HUDEP-2 (cell line): ENCODE measurements at regions not wholly inside any gene's neighbourhood (a gene's known extent, or its start where the extent isn't known, plus 50 kb on each side); places are given as distances from the start of the nearest gene placed in this dataset.

Experiments
- DNase-seq, 76 experiments: peaks; one replicate each; lab custom pipeline; 2025; ENCODE audit not compliant: unreplicated experiment in 76 of 76; lab: John Stamatoyannopoulos, UW

DNA sequence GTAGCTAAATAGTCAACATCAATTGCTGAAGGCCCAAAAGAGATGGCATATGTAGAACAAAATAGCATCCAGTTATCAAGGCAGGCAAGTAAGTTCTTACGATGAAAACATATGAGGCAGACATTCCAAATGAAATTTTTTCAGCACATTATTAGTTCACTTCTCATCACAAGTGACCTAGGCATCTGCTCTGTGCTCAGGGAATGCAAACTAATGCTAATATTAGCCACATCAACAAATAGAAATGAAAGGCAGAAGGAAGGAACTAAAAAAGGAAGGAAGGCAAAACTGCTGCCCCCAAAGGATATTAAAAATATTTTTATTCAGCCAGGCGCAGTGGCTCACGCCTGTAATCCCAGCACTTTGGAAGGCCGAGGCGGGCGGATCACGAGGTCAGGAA lies 51.2 kb upstream of the ROCK1 start:
- no peak for DNase-seq

GRCh38 chr18:21163647-21164547 lies 52.3 kb upstream of the ROCK1 start:
- DNase-seq = peak in 1 of 76 experiments; percentile 2

DNA sequence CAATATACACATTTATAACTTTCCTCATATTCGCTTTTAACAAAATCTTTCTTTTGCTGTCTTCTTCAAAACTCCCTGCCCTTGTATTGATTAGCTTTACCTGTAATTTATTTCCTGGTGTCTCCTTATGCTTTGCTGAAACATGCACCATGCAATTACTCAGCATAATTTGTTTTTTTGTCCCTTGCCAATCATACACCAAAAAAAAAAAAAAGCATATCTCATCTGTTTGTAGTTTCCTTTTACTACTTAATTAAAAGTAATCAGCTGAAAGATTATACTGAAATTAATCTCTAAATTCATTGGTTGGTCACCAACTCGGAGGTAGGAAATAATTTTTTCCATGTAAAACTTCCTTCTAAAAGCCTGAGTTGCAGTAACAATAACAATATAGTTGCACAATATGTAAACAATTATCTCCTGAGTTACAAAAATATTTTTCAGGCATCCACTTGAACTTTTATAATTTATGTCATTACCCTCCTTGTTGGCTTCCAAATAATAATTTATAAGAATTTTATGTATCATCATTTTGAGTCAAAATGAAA lies 53.0 kb upstream of the ROCK1 start:
- no peak for DNase-seq

DNA sequence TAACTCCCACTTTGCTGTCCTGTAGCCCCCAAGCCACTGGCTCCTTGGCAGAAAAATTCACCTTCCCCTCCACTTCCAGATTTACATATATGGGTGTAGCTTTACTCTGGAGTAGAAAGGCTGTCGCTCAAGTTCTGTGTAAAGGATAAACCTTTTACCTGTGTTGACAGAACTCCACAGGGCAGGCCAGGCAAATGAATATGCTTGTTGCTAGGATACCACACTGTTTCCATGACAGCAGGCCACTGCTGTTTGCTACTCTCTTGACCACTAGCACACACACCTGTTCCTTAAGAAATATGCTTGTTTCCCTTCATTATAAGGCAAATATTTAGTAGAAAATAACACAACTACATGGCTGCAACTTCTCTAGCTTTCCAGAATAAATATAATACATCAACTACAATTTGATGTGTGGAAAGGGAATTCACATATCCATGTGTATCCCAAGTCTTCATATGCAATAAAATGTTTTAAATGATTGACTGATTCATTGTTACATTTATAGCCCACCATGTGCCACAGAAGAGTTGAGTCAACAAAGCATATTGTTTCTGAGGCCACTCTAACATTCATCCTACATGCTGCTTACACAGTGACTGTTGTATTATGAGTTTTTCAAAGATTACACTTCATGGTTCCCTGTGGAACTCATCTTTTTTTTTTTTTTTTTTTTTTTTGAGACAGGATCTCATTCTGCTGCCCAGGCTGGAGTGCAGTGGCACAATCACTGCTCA lies 56.2 kb upstream of the ROCK1 start:
- no peak for DNase-seq

GRCh38 chr18:21168880-21169279 lies 57.3 kb upstream of the ROCK1 start:
- no peak for DNase-seq

DNA sequence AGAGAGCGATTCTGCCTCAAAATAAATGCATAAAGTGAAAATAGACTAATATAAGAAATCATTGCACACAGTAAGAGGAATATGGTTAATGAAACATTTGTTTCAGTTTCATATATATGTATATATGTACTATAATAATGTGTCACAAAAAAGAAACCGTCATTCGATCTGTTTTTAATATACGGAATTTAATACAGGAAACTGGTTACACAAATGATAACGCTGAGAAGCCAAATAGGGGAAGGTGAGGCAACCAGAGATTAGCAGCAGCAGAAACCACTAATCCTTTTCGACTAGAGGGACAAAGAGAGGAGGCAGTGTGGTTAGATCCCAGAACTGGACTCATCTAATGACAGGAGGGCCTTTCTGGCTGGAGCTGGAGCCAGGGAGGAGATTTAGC lies 64.2 kb upstream of the GREB1L start:
- DNase-seq = no peak

- peak in 42 of 76 experiments; percentile 0 to 72 (median 20) for DNase-seq
These were observed 62.3 kb upstream of the GREB1L start for GRCh38 chr18:21179590-21180220.

GRCh38 chr18:21180588-21180987 lies 61.4 kb upstream of the GREB1L start:
- no peak for DNase-seq

GRCh38 chr18:21181766-21182165 lies 60.3 kb upstream of the GREB1L start:
- no peak for DNase-seq

- no peak for DNase-seq
These were observed 58.4 kb upstream of the GREB1L start for GRCh38 chr18:21183670-21184069.

- DNase-seq = no peak
These were observed 57.5 kb upstream of the GREB1L start for GRCh38 chr18:21184396-21184996.

DNA sequence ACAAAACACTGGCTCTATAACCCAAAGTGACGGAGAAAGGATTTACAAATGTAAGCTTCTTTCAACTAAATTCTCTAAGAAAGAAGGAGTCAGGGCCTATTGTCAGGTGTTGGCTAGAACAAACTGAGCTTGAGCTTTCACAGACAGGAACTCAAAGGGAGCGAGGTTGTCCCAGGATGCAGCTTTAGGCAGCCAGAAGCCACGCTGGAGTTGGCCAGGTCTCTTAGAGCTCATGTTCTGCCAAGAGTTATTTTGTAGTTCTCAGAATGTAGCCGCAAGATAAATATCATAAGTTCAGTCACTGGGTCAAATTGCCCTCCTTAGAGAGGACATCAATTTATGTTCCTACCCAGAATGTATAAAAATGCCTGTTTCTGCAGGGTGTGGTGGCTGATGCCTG lies 54.1 kb upstream of the GREB1L start:
- no peak for DNase-seq

DNA sequence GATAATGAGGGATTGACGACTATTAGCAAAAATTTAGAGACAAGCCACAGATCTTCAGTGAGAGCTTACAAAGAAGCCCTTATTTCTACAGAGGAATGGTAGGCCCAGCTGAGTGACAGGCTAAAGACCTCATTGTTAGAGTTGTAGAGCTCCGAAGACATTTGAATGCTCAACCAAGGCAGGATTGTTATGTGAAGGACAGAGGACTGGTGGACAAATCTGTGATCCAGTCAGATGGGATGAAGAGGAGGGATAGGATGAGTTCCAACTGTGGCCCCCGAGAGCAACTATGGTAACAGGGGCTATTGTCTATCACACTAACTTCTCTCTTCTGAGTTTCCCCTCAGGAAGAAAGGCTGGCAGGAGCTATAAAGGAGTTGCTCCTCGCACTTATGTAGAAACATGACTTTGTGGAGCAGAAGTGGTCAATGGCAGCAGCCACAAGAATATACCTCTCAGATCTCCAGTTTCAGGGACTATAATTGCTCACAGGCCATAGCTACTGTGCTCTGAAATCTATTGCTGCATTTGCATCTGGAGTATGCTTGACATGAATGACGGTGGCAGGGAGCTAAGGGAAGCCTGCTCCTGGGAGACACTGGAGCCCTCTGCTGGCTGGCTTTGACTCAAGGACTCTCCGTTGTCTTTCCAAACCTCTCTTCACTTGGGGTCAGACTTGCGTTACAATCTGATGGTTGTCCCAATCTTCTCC lies 50.3 kb upstream of the GREB1L start:
- peak in 36 of 76 experiments; percentile 0 to 55 (median 22) for DNase-seq
